Kasumi-1 (cell line): ENCODE measurements at regions not wholly inside any gene's neighbourhood (a gene's known extent, or its start where the extent isn't known, plus 50 kb on each side); places are given as distances from the start of the nearest gene placed in this dataset.
A peak's percentile ranks its signal among the peaks of the same experiment; 100 is the strongest.

Experiments used
- DNase-seq, 2 experiments: peaks; one replicate each; lab custom pipeline; 2025; lab: John Stamatoyannopoulos, UW

- DNase-seq = no peak
Observed at GRCh38 chr14:44297437-44297836, 209.6 kb downstream of the FSCB start.

- DNase-seq = no peak
Observed at GRCh38 chr14:44291366-44291915, 215.6 kb downstream of the FSCB start.

- DNase-seq = no peak
Observed at GRCh38 chr14:44287858-44288257, 219.2 kb downstream of the FSCB start.

GRCh38 chr14:44286201-44286600 is 220.9 kb downstream of the FSCB start:
- no peak for DNase-seq

GRCh38 chr14:44283836-44284235 is 223.2 kb downstream of the FSCB start:
- DNase-seq = no peak

GRCh38 chr14:44279357-44279756 is 227.7 kb downstream of the FSCB start:
- DNase-seq = no peak

GRCh38 chr14:44271637-44272036 is 235.4 kb downstream of the FSCB start:
- DNase-seq = no peak

GRCh38 chr14:44271006-44271405 is 236.1 kb downstream of the FSCB start:
- DNase-seq = no peak

- DNase-seq = no peak
Observed at GRCh38 chr14:44265246-44265645, 241.8 kb downstream of the FSCB start.

GRCh38 chr14:44215660-44216059 is 291.4 kb downstream of the FSCB start:
- DNase-seq = peak in 1 of 2 experiments; percentile 5

- no peak for DNase-seq
Observed at GRCh38 chr14:44211718-44212117, 295.4 kb downstream of the FSCB start.

GRCh38 chr14:44204061-44204835 is 302.8 kb downstream of the FSCB start:
- DNase-seq = no peak

- no peak for DNase-seq
Observed at GRCh38 chr14:44180975-44181374, 326.1 kb downstream of the FSCB start.

GRCh38 chr14:44170556-44170955 is 336.5 kb downstream of the FSCB start:
- DNase-seq = no peak

GRCh38 chr14:44170101-44170500 is 337.0 kb downstream of the FSCB start:
- DNase-seq = no peak

GRCh38 chr14:44168566-44168965 is 338.5 kb downstream of the FSCB start:
- DNase-seq = no peak

GRCh38 chr14:44166611-44167010 is 340.5 kb downstream of the FSCB start:
- no peak for DNase-seq

- no peak for DNase-seq
Observed at GRCh38 chr14:44165936-44166335, 341.1 kb downstream of the FSCB start.

- DNase-seq = no peak
Observed at GRCh38 chr14:44165286-44165685, 341.8 kb downstream of the FSCB start.

- DNase-seq = no peak
Observed at GRCh38 chr14:44163946-44164345, 343.1 kb downstream of the FSCB start.

GRCh38 chr14:44162197-44162596 is 344.9 kb downstream of the FSCB start:
- no peak for DNase-seq

- no peak for DNase-seq
Observed at GRCh38 chr14:44154874-44155273, 352.2 kb downstream of the FSCB start.

- no peak for DNase-seq
Observed at GRCh38 chr14:44154446-44154845, 352.6 kb downstream of the FSCB start.
